NCI-H2196 treated with DMSO at 0.1 percent for 48 hours (cell line): ENCODE measurements at regions not wholly inside any gene's neighbourhood (a gene's known extent, or its start where the extent isn't known, plus 50 kb on each side); places are given as distances from the start of the nearest gene placed in this dataset.

ENCODE experiments used
- DNase-seq: peaks from one replicate; lab custom pipeline; 2025; ENCODE audit not compliant: unreplicated experiment; lab: John Stamatoyannopoulos, UW

- DNase-seq, result peak; percentile 62
Observed at GRCh38 chr1:208298593-208299269, 54.5 kb upstream of the PLXNA2 start.

GRCh38 chr1:208300084-208300770 is 56.0 kb upstream of the PLXNA2 start:
- DNase-seq, result no peak

GRCh38 chr1:208302699-208303238 is 58.6 kb upstream of the PLXNA2 start:
- DNase-seq, result no peak

- no peak for DNase-seq
Observed at GRCh38 chr1:208303743-208304712, 59.8 kb upstream of the PLXNA2 start.

- no peak for DNase-seq
Observed at GRCh38 chr1:208308221-208308620, 64.0 kb upstream of the PLXNA2 start.

- no peak for DNase-seq
Observed at GRCh38 chr1:208309771-208310170, 65.6 kb upstream of the PLXNA2 start.

- no peak for DNase-seq
Observed at GRCh38 chr1:208312706-208313105, 68.5 kb upstream of the PLXNA2 start.

- DNase-seq, result no peak
Observed at GRCh38 chr1:208314431-208314830, 70.2 kb upstream of the PLXNA2 start.

GRCh38 chr1:208318150-208318734 is 74.1 kb upstream of the PLXNA2 start:
- no peak for DNase-seq

GRCh38 chr1:208324005-208324404 is 79.8 kb upstream of the PLXNA2 start:
- no peak for DNase-seq

- DNase-seq, result no peak
Observed at GRCh38 chr1:208326033-208326432, 81.8 kb upstream of the PLXNA2 start.

GRCh38 chr1:208329300-208329699 is 85.1 kb upstream of the PLXNA2 start:
- no peak for DNase-seq

GRCh38 chr1:208332036-208332773 is 88.0 kb upstream of the PLXNA2 start:
- no peak for DNase-seq

- no peak for DNase-seq
Observed at GRCh38 chr1:208332774-208333126, 88.6 kb upstream of the PLXNA2 start.

- DNase-seq, result no peak
Observed at GRCh38 chr1:208333676-208334075, 89.5 kb upstream of the PLXNA2 start.

- no peak for DNase-seq
Observed at GRCh38 chr1:208335371-208336136, 91.4 kb upstream of the PLXNA2 start.

GRCh38 chr1:208336137-208336518 is 91.9 kb upstream of the PLXNA2 start:
- DNase-seq, result no peak

GRCh38 chr1:208339911-208340310 is 95.7 kb upstream of the PLXNA2 start:
- no peak for DNase-seq

GRCh38 chr1:208343226-208343625 is 99.0 kb upstream of the PLXNA2 start:
- no peak for DNase-seq
